Activated B cell treated with CpG ODN at 0.5 μM for 24 hours (primary cell): ENCODE measurements at regions not wholly inside any gene's neighbourhood (a gene's known extent, or its start where the extent isn't known, plus 50 kb on each side); places are given as distances from the start of the nearest gene placed in this dataset.

Source experiments
- ATAC-seq: fragments of 200-7000 bp; cut with Tn5 transposase; one replicate; pipeline ENCODE4 v1.10.0; 2021; ENCODE audit warnings: low read depth, mild to moderate bottlenecking, moderate library complexity
- CTCF ChIA-PET: fragments of 350-600 bp; sonication (Branson Sonifier 250); formaldehyde crosslinking; loops from one replicate; lab custom pipeline; 2021; ENCODE audit warnings: antibody characterized with exemption; lab: Charles Lee
- POLR2A ChIA-PET: fragments of 350-600 bp; sonication (Branson Sonifier 250); formaldehyde crosslinking; loops from one replicate; lab custom pipeline; 2021; ENCODE audit warnings: antibody characterized with exemption; lab: Charles Lee
- DNase-seq: peaks from one replicate; pipeline ENCODE4 v3.0.0; 2022
- H3K27ac Mint-ChIP-seq: one replicate; pipeline ENCODE4 v1.8.0; 2020; ENCODE audit warnings: mixed read lengths
- H3K27me3 Mint-ChIP-seq: one replicate; pipeline ENCODE4 v1.8.0; 2021; ENCODE audit warnings: mixed read lengths
- H3K36me3 Mint-ChIP-seq: one replicate; pipeline ENCODE4 v1.8.0; 2021; ENCODE audit warnings: low read depth, mixed read lengths
- H3K4me1 Mint-ChIP-seq: one replicate; pipeline ENCODE4 v1.8.0; 2021; ENCODE audit warnings: mixed read lengths
- H3K4me3 Mint-ChIP-seq: one replicate; pipeline ENCODE4 v1.8.0; 2020; ENCODE audit warnings: mild to moderate bottlenecking, mixed read lengths
- H3K9me3 Mint-ChIP-seq: one replicate; pipeline ENCODE4 v1.8.0; 2020; ENCODE audit warnings: mixed read lengths
- intact Hi-C: fragments of 100-400 bp; cut with micrococcal nuclease; formaldehyde crosslinking; loops from one replicate; pipeline ENCODE4 v1.15.1; 2024
- TF ChIP-seq, protein P1 (sequence below): fragments of 200-600 bp; IDR thresholded peaks from one replicate; pipeline ENCODE4 v1.8.0; 2022; ENCODE audit warnings: antibody characterized with exemption, mild to moderate bottlenecking

GRCh38 chr17:72525225-72526015 is 404.6 kb downstream of the SOX9 start:
- no peak overlapping the region for H3K4me3 Mint-ChIP-seq
- H3K27me3 Mint-ChIP-seq = peaks cover 4% of the 10 kb centered on the region
- H3K27ac Mint-ChIP-seq = no peak overlapping the region
- no peaks in the 10 kb centered on the region for H3K4me1 Mint-ChIP-seq
- ATAC-seq (no peak), DNase-seq (no peak)
- ChIA-PET CTCF (no interaction called here), POLR2A (no interaction called here)
- intact Hi-C loops = no loop called here
- H3K9me3 Mint-ChIP-seq = no peaks in the 10 kb centered on the region
- no peaks in the 10 kb centered on the region for H3K36me3 Mint-ChIP-seq
- TF ChIP-seq, protein P1, sequence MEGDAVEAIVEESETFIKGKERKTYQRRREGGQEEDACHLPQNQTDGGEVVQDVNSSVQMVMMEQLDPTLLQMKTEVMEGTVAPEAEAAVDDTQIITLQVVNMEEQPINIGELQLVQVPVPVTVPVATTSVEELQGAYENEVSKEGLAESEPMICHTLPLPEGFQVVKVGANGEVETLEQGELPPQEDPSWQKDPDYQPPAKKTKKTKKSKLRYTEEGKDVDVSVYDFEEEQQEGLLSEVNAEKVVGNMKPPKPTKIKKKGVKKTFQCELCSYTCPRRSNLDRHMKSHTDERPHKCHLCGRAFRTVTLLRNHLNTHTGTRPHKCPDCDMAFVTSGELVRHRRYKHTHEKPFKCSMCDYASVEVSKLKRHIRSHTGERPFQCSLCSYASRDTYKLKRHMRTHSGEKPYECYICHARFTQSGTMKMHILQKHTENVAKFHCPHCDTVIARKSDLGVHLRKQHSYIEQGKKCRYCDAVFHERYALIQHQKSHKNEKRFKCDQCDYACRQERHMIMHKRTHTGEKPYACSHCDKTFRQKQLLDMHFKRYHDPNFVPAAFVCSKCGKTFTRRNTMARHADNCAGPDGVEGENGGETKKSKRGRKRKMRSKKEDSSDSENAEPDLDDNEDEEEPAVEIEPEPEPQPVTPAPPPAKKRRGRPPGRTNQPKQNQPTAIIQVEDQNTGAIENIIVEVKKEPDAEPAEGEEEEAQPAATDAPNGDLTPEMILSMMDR = no peak

GRCh38 chr17:72526769-72527168 is 405.9 kb downstream of the SOX9 start:
- POLR2A ChIA-PET = no interaction called here
- H3K27me3 Mint-ChIP-seq = peaks cover 4% of the 10 kb centered on the region
- intact Hi-C loops = no loop called here
- H3K4me1 Mint-ChIP-seq = no peaks in the 10 kb centered on the region
- no peak for DNase-seq
- no peak overlapping the region for H3K4me3 Mint-ChIP-seq
- no peaks in the 10 kb centered on the region for H3K9me3 Mint-ChIP-seq
- no peak overlapping the region for H3K27ac Mint-ChIP-seq
- CTCF ChIA-PET = no interaction called here
- no peaks in the 10 kb centered on the region for H3K36me3 Mint-ChIP-seq
- no peak for ATAC-seq
- TF ChIP-seq, protein P1 = no peak

DNA sequence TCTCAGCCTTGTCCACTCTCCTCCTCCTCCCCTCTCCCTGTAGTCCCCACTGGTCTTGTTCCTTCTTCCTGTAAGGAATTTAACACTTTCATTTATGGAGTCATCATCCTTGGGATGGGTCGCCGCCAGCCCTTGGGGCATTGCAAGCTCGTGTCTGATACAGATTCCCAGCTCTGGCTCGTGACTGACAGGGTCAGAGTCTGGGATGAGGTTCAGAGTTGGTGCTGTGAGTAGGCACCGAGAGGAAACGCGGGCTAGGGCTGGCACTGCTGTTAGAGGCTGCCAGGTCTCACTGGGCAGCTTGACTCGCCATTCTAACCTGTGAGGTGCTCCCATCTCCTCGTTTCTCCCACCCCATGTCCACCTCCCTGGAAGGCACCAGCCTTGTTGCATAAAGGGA is 407.0 kb downstream of the SOX9 start:
- Mint-ChIP-seq H3K4me1 (no peaks in the 10 kb centered on the region), H3K4me3 (no peak overlapping the region), H3K36me3 (no peaks in the 10 kb centered on the region), H3K9me3 (no peaks in the 10 kb centered on the region), H3K27me3 (peaks cover 2% of the 10 kb centered on the region), H3K27ac (no peak overlapping the region)
- ChIA-PET POLR2A (no interaction called here), CTCF (interaction anchor here (0.9 kb wide), 1 partner anchor 12 kb away, joined by 3 read pairs; no protein-coding TSS in a partner anchor)
- intact Hi-C loops = no loop called here
- DNase-seq = no peak
- TF ChIP-seq, protein P1 = no peak
- ATAC-seq = no peak

DNA sequence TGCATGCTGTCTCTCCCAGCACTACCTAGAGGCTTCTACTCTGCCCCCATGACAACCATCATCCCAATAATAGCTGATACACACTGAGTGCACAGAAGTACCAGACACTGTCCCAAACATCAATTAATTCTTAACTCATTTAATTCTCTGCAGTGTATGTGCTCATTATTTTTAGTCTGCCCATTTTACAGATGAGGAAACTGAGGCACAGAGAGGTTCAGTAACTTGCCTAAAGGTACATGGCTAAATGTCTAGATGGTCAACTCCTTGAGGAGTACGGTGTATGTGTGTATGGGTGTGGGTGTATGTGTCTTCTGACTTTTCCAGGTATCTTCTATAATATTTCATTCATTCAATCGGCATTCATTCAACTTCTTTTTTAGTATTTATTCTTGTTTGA is 407.9 kb downstream of the SOX9 start:
- Mint-ChIP-seq H3K36me3 (no peaks in the 10 kb centered on the region), H3K4me3 (no peak overlapping the region), H3K27ac (no peak overlapping the region), H3K9me3 (no peaks in the 10 kb centered on the region), H3K4me1 (no peaks in the 10 kb centered on the region), H3K27me3 (peaks cover 2% of the 10 kb centered on the region)
- POLR2A ChIA-PET = no interaction called here
- CTCF ChIA-PET = no interaction called here
- ATAC-seq (no peak), DNase-seq (no peak)
- TF ChIP-seq, protein P1 = no peak
- intact Hi-C loops = no loop called here

- ChIA-PET CTCF (no interaction called here), POLR2A (no interaction called here)
- Mint-ChIP-seq H3K4me3 (no peak overlapping the region), H3K4me1 (no peaks in the 10 kb centered on the region), H3K27ac (no peak overlapping the region), H3K9me3 (no peaks in the 10 kb centered on the region), H3K36me3 (no peaks in the 10 kb centered on the region), H3K27me3 (peaks cover 2% of the 10 kb centered on the region)
- intact Hi-C loops = no loop called here
- TF ChIP-seq, protein P1 = no peak
- DNase-seq = no peak
- ATAC-seq = no peak
Measured at GRCh38 chr17:72529386-72529785, 408.6 kb downstream of the SOX9 start.
